Amniotic stem cell (primary cell): ENCODE measurements at regions not wholly inside any gene's neighbourhood (a gene's known extent, or its start where the extent isn't known, plus 50 kb on each side); places are given as distances from the start of the nearest gene placed in this dataset.

Experiments used
- DNase-seq: peaks from one replicate; lab custom pipeline; 2025; lab: John Stamatoyannopoulos, UW

DNA sequence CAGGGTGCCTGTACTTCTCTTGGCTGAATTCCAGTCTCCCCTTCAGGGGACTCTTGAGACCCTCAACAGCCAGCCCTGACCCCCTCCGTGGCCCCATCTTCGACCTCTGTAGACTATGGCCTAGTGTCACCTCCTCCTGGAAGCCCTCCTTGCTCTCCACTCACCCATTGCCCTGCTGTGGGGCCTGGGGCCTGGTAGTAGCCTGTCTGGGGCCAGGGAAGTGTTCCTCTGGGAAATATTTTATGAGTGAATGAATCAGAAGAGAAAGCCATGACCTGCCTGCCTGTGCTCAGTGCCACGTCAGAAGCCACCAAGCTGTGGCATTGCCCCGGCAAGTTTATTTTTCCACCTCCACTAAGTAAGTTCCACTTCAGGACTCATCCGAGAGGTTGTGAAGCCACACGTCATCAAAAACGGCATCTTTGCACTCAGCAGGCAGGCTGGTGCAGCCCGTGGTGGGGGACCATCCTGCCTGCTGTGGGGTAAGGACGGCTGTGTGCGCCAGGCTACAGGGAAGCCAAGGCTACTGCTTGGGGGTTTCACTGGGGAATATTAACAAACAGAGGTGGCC is 59.6 kb upstream of the PPARA start:
- DNase-seq: no peak

DNA sequence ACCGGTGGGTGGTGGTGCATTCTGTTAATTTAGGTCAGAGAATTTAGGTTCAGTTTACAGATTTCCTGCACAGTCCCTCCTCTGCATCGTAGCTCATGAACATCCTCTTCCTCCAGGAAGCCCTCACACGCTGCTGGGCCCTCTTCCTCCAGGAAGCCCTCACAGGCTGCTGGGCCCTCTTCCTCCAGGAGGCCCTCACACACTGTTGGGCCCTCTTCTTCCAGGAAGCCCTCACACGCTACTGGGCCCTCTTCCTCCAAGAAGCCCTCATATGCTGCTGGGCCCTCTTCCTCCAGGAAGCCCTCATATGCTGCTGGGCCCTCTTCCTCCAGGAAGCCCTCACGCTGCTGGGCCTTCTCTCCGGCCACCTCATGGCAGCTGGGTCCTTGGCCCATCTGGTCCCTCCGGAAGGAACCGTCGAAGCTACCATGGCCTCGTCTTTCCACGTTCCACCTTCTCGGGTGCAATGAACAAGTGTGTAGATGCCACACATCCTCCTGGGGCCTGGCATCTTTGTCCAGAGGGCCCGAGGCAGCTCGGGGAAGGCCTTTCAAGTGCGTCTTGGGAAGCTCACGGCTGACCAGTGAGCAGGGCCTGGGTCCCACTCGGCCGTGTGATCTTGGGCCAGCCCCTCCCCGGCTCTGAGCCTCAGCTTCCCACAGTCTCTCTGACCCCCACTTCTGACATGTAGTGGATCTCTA is 58.9 kb upstream of the PPARA start:
- no peak for DNase-seq

GRCh38 chr22:46092011-46092410 is 58.3 kb upstream of the PPARA start:
- DNase-seq: no peak

- DNase-seq: no peak
These were observed 57.5 kb upstream of the PPARA start for GRCh38 chr22:46092670-46093410.

GRCh38 chr22:46093796-46094195 is 56.5 kb upstream of the PPARA start:
- no peak for DNase-seq

DNA sequence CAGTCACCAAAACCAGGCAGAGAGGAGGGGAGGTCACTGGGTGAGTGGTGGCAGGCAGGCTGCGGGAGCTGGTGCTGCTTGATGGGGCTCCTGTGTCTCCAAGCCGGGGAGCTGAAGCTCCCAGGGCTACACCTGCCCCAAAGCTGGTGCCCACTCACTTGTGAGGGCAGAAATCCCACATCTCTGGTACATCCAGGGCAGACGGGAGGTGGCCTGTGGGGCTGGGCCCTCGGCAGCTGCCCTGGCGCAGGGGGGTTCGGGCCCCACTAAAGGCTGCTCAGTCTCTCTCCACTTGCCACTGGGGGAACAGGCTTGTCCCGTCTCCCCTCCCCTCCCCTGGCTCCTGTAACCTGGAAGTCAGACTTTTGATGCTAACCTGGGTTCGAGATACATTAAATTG is 55.6 kb upstream of the PPARA start:
- no peak for DNase-seq

- DNase-seq: no peak
These were observed 54.3 kb upstream of the PPARA start for GRCh38 chr22:46096051-46096450.

- no peak for DNase-seq
These were observed 53.6 kb upstream of the PPARA start for GRCh38 chr22:46096706-46097230.

DNA sequence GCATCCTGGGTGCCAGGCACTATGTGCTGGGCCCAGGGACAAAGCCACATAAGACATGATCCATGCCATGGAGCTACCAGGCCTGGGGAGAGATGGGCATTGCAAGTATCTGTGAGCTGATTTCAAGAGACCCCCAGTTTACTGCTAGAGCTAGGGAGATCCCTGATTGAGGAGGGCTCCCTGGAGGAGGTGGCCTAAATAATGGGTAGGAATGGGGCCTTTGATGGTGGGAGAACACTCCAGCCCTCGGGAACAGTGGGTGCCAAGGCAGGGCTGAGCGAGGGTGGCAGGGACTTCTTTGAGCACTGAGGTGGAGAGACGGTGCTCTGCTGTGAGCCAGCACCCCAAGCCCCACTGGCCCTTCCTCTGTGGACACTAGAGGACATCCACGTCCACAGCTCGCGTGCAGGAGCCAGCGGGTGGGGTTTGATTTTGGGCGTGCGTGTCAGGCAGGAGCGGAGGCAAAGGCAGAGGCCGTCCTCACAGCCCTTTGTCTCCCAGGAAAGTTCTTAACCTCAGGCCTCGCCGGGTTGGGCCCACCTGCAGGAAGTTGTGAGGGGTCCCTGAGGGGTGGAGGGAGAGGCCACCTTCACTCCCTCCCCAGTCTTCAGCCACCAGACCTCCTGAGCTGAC is 52.9 kb upstream of the PPARA start:
- no peak for DNase-seq

DNA sequence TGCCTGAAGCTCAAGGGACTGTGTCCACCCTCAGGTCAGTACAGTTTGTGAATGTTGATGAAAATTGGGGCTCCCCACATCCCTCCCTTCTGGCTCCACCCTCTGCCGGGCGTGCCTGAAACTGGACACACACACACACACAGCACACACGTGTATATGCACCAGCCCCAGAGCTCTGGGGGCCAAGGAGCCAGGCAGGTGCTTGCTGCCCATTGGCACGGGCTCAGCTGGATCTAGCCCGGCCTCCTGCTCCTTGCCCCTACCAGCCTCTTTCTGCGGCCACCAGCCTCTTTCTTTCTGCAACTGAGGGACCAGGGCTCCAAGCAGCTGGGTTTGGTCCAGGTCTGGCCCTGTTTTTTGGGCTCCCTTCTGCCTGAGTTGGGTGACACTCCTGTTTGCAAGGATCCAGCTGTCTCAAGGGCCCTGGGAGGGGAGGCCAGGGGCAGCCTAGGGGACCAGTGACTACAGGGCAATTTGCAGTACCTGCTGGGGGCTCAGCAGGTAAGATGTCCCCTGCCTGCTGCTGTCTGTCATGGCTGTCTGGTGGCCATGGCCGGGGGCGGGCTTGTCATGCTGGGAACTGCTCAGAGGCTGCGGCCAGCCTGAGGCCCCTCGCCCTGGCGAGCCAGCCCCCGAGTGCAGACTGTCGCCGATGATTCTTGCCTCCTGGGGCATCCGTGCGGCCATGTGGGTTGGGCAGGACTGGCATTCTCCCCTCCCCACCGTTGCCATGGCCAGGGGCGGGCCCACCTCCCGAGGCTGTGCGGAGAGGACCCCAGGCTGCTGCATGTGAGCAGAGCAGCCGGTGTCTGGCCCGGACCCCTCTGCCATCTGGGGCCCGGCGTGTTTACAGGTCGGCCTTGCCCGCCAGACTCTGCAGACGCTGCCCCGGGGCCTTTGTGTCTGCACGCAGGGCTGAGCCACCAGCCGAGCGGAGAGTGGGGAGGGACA is 51.5 kb upstream of the PPARA start:
- no peak for DNase-seq

GRCh38 chr22:46099740-46100139 is 50.6 kb upstream of the PPARA start:
- DNase-seq: no peak

DNA sequence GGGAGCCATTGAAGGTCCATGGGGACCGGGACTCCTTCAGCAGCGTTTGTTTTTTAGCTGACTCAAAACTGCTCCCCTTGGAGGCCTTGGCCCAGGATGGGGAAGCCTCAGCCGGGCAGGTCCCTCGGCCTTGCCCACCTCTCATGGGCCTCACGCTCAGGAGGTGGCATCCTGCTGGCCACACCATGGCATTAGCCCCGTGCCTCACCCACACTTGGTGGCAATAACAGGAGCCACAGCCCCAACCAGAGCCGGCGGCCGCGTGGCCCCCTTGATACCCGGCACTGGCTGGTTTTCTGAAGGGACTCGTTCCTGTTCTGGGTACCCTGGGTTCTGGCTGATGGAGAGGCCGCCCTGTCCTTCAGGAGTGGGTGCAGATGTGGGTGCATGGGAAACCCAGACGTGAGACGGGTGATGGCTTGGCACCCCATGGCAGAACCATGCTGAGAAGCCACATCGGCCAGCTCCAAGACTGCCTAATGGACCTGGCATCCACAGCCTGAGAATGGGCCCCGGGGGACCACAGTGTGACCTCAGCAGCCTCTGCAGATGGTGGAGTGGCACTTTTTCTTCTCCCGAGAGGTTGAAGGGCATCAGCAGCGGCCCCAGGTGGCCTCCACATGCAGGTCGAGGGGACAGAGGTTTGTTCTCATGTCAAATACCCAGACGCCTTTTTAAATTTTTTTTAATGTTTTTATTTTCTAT is 49.8 kb upstream of the PPARA start:
- no peak for DNase-seq
